HG03558 (cell line): ENCODE measurements at regions not wholly inside any gene's neighbourhood (a gene's known extent, or its start where the extent isn't known, plus 50 kb on each side); places are given as distances from the start of the nearest gene placed in this dataset.

ENCODE experiments used
- ATAC-seq: cut with Tn5 transposase; IDR thresholded peaks from one replicate; pipeline ENCODE4 v1.9.1; 2021; ENCODE audit warnings: moderate number of reproducible peaks; ENCODE audit not compliant: unreplicated experiment; ENCODE audit errors: extremely low read depth

- ATAC-seq = no peak
Observed at GRCh38 chr9:106535439-106535838, 327.5 kb upstream of the ZNF462 start.

GRCh38 chr9:106557996-106558667 is 304.8 kb upstream of the ZNF462 start:
- no peak for ATAC-seq

GRCh38 chr9:106560540-106560939 is 302.4 kb upstream of the ZNF462 start:
- ATAC-seq = no peak

- no peak for ATAC-seq
Observed at GRCh38 chr9:106575823-106576222, 287.1 kb upstream of the ZNF462 start.

- no peak for ATAC-seq
Observed at GRCh38 chr9:106576232-106576760, 286.7 kb upstream of the ZNF462 start.

- ATAC-seq = no peak
Observed at GRCh38 chr9:106577121-106577520, 285.8 kb upstream of the ZNF462 start.

GRCh38 chr9:106580546-106580945 is 282.4 kb upstream of the ZNF462 start:
- ATAC-seq = no peak

- ATAC-seq = no peak
Observed at GRCh38 chr9:106581973-106582372, 281.0 kb upstream of the ZNF462 start.

GRCh38 chr9:106583751-106584150 is 279.2 kb upstream of the ZNF462 start:
- no peak for ATAC-seq

- ATAC-seq = no peak
Observed at GRCh38 chr9:106587042-106587441, 275.9 kb upstream of the ZNF462 start.

GRCh38 chr9:106588626-106589025 is 274.3 kb upstream of the ZNF462 start:
- no peak for ATAC-seq

- ATAC-seq = no peak
Observed at GRCh38 chr9:106590759-106591505, 272.0 kb upstream of the ZNF462 start.

GRCh38 chr9:106593201-106593600 is 269.8 kb upstream of the ZNF462 start:
- no peak for ATAC-seq

GRCh38 chr9:106596984-106597383 is 266.0 kb upstream of the ZNF462 start:
- no peak for ATAC-seq

GRCh38 chr9:106600955-106601560 is 261.9 kb upstream of the ZNF462 start:
- no peak for ATAC-seq

- no peak for ATAC-seq
Observed at GRCh38 chr9:106602344-106602743, 260.6 kb upstream of the ZNF462 start.

GRCh38 chr9:106613250-106613737 is 249.7 kb upstream of the ZNF462 start:
- no peak for ATAC-seq

GRCh38 chr9:106615118-106615889 is 247.7 kb upstream of the ZNF462 start:
- no peak for ATAC-seq

GRCh38 chr9:106616026-106616425 is 246.9 kb upstream of the ZNF462 start:
- ATAC-seq = no peak

GRCh38 chr9:106616851-106617345 is 246.1 kb upstream of the ZNF462 start:
- no peak for ATAC-seq
